Bronchial epithelial cell (primary cell): ENCODE measurements at regions not wholly inside any gene's neighbourhood (a gene's known extent, or its start where the extent isn't known, plus 50 kb on each side); places are given as distances from the start of the nearest gene placed in this dataset.
"Not testable (repeated sequence)": the region's sequence is repeated elsewhere in the genome, so short reads cannot be mapped to it uniquely, and the experiment has no call there.

Experiments
- DNase-seq: peaks from one replicate; pipeline ENCODE4 v3.0.0-alpha.2; 2010; ENCODE audit warnings: low read depth
- FAIRE-seq: peaks from 2 replicates; lab custom pipeline; 2011; peaks lifted over from hg19 to GRCh38; lab: Jason Lieb, UNC
- H3K27me3 ChIP-seq: 2 replicates; pipeline ENCODE4 v1.5.1; 2011; ENCODE audit warnings: low read length; ENCODE audit not compliant: control insufficient read depth, insufficient read depth
- H3K36me3 ChIP-seq: 2 replicates; pipeline ENCODE4 v1.5.1; 2011; ENCODE audit warnings: low read length; ENCODE audit not compliant: control insufficient read depth, insufficient read depth
- H3K4me3 ChIP-seq: 2 replicates; pipeline ENCODE4 v1.5.1; 2011; ENCODE audit warnings: mild to moderate bottlenecking, low read depth, low read length, control low read depth
- CTCF ChIP-seq: IDR thresholded peaks from 2 replicates; pipeline ENCODE4 v1.5.1; 2011; ENCODE audit warnings: mild to moderate bottlenecking, moderate library complexity, low read length, control low read depth, inconsistent platforms; ENCODE audit not compliant: insufficient read depth, severe bottlenecking

GRCh38 chr17:22044706-22045246, 352.5 kb downstream of the KCNJ18 start:
- H3K36me3 ChIP-seq, H3K4me3 ChIP-seq, H3K27me3 ChIP-seq, FAIRE-seq, DNase-seq: not testable (repeated sequence)

DNA sequence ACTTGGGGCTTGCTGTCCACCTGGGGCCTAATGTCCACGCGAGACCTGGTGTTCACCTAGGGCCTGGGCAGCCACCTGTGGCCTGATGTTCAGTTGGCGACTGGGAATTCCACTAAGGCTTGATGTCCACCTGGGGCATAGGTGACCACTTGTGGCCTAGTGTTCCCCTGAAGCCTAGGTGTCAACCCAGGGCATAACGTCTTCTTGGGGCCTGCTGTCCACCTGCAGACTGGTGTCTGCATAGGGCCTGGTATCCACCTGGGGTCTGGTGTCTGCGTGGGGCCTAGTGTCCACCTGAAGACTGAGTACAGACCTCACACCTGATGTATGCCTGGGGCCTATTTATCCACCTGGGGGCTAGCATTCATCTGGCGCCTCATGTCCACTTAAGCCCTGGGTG, 355.2 kb downstream of the KCNJ18 start:
- not testable (repeated sequence) for DNase-seq, FAIRE-seq, H3K4me3 ChIP-seq, H3K27me3 ChIP-seq, H3K36me3 ChIP-seq

DNA sequence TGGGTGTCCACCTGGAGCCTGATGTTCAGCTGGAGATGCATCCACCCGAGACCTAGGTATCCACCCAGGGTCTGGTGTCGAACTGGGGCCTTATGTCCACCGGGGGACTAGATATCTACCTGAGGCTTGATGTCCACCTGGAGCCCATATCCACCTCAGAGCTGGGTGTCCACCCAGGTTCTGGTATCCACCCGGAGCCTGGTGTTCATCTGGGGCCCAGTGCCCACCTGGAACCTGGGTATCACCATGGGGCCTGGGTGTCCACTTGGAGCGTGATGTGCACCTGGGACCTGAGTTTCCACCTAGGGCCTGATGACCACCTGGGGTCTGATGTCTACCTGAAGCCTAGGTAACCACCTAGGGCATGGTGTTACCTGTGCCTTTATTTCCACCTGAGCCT, 355.9 kb downstream of the KCNJ18 start:
- H3K4me3 ChIP-seq, FAIRE-seq, H3K36me3 ChIP-seq, H3K27me3 ChIP-seq, DNase-seq: not testable (repeated sequence)

GRCh38 chr17:22050766-22051165, 358.4 kb downstream of the KCNJ18 start:
- DNase-seq, H3K4me3 ChIP-seq, FAIRE-seq, H3K27me3 ChIP-seq, H3K36me3 ChIP-seq: not testable (repeated sequence)

DNA sequence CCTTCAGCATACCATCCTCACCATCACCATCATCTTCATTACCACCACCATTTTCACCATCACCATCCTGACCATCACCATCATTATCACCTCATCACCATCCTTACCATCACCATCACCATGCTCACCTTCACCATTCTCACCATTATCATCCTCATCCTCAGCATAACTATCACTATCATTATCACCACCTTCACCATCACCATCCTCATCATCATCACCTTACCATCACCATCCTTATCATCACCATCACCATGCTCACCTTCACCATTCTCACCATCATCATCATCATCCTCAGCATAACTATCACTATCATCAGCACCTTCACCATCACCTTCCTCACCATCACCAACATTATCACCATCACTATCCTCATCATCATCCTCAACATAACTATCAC, 360.4 kb downstream of the KCNJ18 start:
- not testable (repeated sequence) for H3K36me3 ChIP-seq, H3K4me3 ChIP-seq, DNase-seq, FAIRE-seq, H3K27me3 ChIP-seq

GRCh38 chr17:22056566-22056965, 364.2 kb downstream of the KCNJ18 start:
- not testable (repeated sequence) for DNase-seq, FAIRE-seq, H3K4me3 ChIP-seq, H3K27me3 ChIP-seq, H3K36me3 ChIP-seq

DNA sequence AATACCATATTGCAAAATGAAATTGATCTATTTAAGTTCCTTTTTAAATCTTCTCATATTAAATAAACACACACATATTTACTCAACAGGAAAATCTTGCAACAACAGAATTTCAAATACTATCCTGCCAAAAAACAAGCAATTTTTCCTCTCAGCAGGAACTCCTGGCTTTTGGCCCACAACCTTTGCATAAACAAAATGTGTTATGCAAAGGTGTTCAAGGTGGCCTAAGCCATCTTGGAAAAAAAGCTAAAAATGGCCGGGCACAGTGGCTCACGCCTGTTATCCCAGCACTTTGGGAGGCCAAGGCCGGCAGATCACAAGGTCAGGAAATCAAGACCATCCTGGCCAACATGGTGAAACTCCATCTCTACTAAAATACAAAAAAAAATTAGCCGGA, 383.6 kb downstream of the KCNJ18 start:
- H3K27me3 ChIP-seq, FAIRE-seq, H3K36me3 ChIP-seq, H3K4me3 ChIP-seq, DNase-seq: not testable (repeated sequence)

DNA sequence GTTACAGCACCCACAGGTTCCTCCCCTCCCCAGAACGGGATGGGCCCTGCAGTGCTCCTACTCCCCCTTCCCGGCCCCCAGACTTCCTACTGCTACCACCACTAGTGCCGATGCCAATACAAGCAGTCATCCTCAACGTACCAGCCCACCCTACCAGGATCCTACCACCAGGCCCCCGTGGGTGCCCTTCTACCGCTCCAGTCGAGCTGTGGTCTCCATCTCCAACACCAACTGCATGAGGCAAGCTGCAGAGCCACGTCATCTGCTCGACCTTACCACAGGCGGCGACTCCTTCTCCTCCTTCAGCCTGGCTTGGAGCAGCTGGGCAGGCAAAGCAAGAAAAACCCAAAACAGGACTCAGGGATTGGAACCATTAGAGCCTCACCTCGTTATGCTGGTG, 396.3 kb downstream of the KCNJ18 start:
- not testable (repeated sequence) for H3K4me3 ChIP-seq, H3K36me3 ChIP-seq, H3K27me3 ChIP-seq, DNase-seq, FAIRE-seq

GRCh38 chr17:22090263-22090935, 398.1 kb downstream of the KCNJ18 start:
- no peak for DNase-seq
- H3K4me3 ChIP-seq: no peak overlapping the region
- no peaks in the 10 kb centered on the region for H3K27me3 ChIP-seq
- FAIRE-seq: no peak
- no peaks in the 10 kb centered on the region for H3K36me3 ChIP-seq
- no peak for TF ChIP-seq CTCF

- not testable (repeated sequence) for H3K27me3 ChIP-seq, DNase-seq, H3K4me3 ChIP-seq, H3K36me3 ChIP-seq, FAIRE-seq
Observed at GRCh38 chr17:22091041-22091679, 398.8 kb downstream of the KCNJ18 start.

DNA sequence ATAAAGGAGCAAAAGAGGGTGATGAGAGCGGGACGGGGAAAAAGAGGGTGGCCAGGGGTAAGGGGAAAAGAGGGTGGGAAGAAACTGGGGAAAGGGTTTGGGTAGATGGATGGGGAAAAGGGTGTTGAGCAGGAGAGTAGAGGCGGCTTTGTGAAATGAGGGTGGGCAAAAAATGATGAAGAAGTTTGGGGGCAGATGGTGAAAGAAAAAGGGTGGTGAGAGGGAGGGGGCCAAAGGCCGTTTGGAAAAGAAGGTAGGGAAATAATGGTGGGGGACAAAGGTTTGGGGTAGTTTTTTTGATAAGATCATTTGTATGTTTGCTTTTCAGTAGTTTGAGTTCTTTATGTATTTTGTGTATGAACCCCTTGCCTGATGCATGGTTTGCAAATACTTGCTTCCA, 399.5 kb downstream of the KCNJ18 start:
- not testable (repeated sequence) for DNase-seq, FAIRE-seq

DNA sequence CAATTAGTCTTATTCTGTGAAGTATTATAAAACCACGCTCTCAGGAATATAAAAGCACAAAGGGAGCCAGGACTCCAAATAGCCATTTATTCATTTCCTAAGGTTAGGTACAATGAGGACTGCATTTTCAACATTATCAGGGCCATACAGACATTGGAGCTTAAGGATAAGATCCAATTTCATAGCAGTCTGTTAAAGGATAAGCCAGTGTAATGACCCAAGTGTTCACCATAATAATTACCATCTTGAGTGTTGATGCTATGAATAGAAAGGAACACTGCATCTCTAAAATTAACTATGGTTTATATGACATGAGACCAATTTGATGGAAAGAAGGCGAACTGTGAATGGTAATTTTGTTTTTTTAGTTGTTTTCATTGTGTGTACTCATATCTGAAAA, 403.1 kb downstream of the KCNJ18 start:
- not testable (repeated sequence) for H3K27me3 ChIP-seq, DNase-seq, FAIRE-seq, H3K36me3 ChIP-seq, H3K4me3 ChIP-seq

More for the DNA sequence above, 399.5 kb downstream of the KCNJ18 start:
- not testable (repeated sequence) for H3K4me3 ChIP-seq, H3K27me3 ChIP-seq, H3K36me3 ChIP-seq

DNA sequence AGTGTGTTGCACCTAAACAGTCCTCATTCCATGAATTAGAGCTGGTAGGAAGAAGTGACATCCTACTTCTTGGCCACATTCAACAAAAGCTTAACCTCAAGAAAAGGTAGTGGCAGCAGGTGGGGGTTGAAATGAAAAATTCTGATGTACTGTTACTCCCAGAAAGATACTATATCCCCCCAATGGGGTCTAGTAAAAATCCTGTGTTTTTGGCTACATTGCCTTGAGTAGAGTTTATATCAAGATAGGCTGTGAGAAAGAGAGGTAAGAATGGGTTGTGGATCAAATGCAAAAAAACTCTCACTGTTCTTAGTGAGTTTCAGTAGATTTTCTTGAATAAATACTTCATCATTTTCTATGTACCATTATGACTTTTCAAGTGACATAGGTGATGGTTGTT, 407.3 kb downstream of the KCNJ18 start:
- not testable (repeated sequence) for FAIRE-seq, H3K36me3 ChIP-seq, DNase-seq, H3K27me3 ChIP-seq, H3K4me3 ChIP-seq
